ENCODE measurements at regions not wholly inside any gene's neighbourhood (a gene's known extent, or its start where the extent isn't known, plus 50 kb on each side); places are given as distances from the start of the nearest gene placed in this dataset.

GRCh38 chr11:106551744-106552673, 466.3 kb downstream of the GUCY1A2 start:
- no peak for TF ChIP-seq ZBTB7A (IDR thresholded peaks at IDR 0.05; ENCODE audit: low read depth)
- TF ChIP-seq USF1 (IDR thresholded peaks at IDR 0.05): no peak
- TF ChIP-seq REST (IDR thresholded peaks at IDR 0.05; ENCODE audit: low read depth): no peak

All from Ishikawa (cell line).